KG1 (cell line): ENCODE measurements at regions not wholly inside any gene's neighbourhood (a gene's known extent, or its start where the extent isn't known, plus 50 kb on each side); places are given as distances from the start of the nearest gene placed in this dataset.
"Not testable (repeated sequence)": the region's sequence is repeated elsewhere in the genome, so short reads cannot be mapped to it uniquely, and the experiment has no call there.

ENCODE experiments used
- DNase-seq: peaks from one replicate; lab custom pipeline; 2025; lab: John Stamatoyannopoulos, UW

GRCh38 chr3:35404571-35404970 is 234.8 kb upstream of the ARPP21 start:
- no peak for DNase-seq

- no peak for DNase-seq
Measured at GRCh38 chr3:35408882-35409281, 230.4 kb upstream of the ARPP21 start.

- no peak for DNase-seq
Measured at GRCh38 chr3:35409991-35410390, 229.3 kb upstream of the ARPP21 start.

- DNase-seq = no peak
Measured at GRCh38 chr3:35413483-35413882, 225.8 kb upstream of the ARPP21 start.

GRCh38 chr3:35417080-35417479 is 222.2 kb upstream of the ARPP21 start:
- DNase-seq = no peak

GRCh38 chr3:35422101-35422500 is 217.2 kb upstream of the ARPP21 start:
- no peak for DNase-seq

- DNase-seq = no peak
Measured at GRCh38 chr3:35422836-35423601, 216.3 kb upstream of the ARPP21 start.

GRCh38 chr3:35426366-35426958 is 212.9 kb upstream of the ARPP21 start:
- DNase-seq = no peak

GRCh38 chr3:35437381-35437780 is 201.9 kb upstream of the ARPP21 start:
- DNase-seq = no peak

GRCh38 chr3:35438101-35438500 is 201.2 kb upstream of the ARPP21 start:
- DNase-seq = no peak

- no peak for DNase-seq
Measured at GRCh38 chr3:35439663-35440062, 199.7 kb upstream of the ARPP21 start.

GRCh38 chr3:35440826-35441225 is 198.5 kb upstream of the ARPP21 start:
- no peak for DNase-seq

GRCh38 chr3:35446896-35447295 is 192.4 kb upstream of the ARPP21 start:
- no peak for DNase-seq

GRCh38 chr3:35448121-35448520 is 191.2 kb upstream of the ARPP21 start:
- DNase-seq = no peak

- DNase-seq = no peak
Measured at GRCh38 chr3:35448681-35449080, 190.6 kb upstream of the ARPP21 start.

- not testable (repeated sequence) for DNase-seq
Measured at GRCh38 chr3:35454819-35455218, 184.5 kb upstream of the ARPP21 start.

- DNase-seq = no peak
Measured at GRCh38 chr3:35473956-35474355, 165.4 kb upstream of the ARPP21 start.

- not testable (repeated sequence) for DNase-seq
Measured at GRCh38 chr3:35482566-35482965, 156.8 kb upstream of the ARPP21 start.

GRCh38 chr3:35483131-35483530 is 156.2 kb upstream of the ARPP21 start:
- no peak for DNase-seq

GRCh38 chr3:35484929-35485530 is 154.3 kb upstream of the ARPP21 start:
- DNase-seq = no peak

- no peak for DNase-seq
Measured at GRCh38 chr3:35486295-35486694, 153.0 kb upstream of the ARPP21 start.

- no peak for DNase-seq
Measured at GRCh38 chr3:35487376-35487775, 151.9 kb upstream of the ARPP21 start.

- DNase-seq = no peak
Measured at GRCh38 chr3:35488526-35488925, 150.8 kb upstream of the ARPP21 start.
